Skeletal muscle satellite cell (primary cell): ENCODE measurements at regions not wholly inside any gene's neighbourhood (a gene's known extent, or its start where the extent isn't known, plus 50 kb on each side); places are given as distances from the start of the nearest gene placed in this dataset. TPM values are rescaled to one million over a fixed set of nuclear protein-coding genes. Genes with fewer than 3 reads are reported as not detected.

Experiments
- small RNA-seq: library from RNA; depleted of rRNA; stranded (forward); fragments of <200 nt; gene quantifications from one replicate; pipeline ENCODE3, GENCODE V24; 2012

Small RNA genes lying in the stretch of these regions (small RNA-seq; reads per million reads assigned to genes)
- not detected for gene RF00096
